IMR-90 (cell line): ENCODE measurements at regions not wholly inside any gene's neighbourhood (a gene's known extent, or its start where the extent isn't known, plus 50 kb on each side); places are given as distances from the start of the nearest gene placed in this dataset.

Experiments
- ATAC-seq: fragments of 200-7000 bp; cut with Tn5 transposase; 2 replicates; pipeline ENCODE4 v1.9.1; 2020; ENCODE audit warnings: low read depth, mild to moderate bottlenecking, moderate library complexity
- BruUV-seq: library from RNA; stranded (reverse); fragments of 400-500 nt; replicated peaks from 2 replicates; lab custom pipeline; 2021; lab: Mats Ljungman, UMichigan
- CTCF ChIA-PET: fragments of 300-600 bp; formaldehyde crosslinking; extraction: SDS; loops from one replicate; lab custom pipeline; 2021; ENCODE audit warnings: antibody characterized with exemption; lab: Yijun Ruan, JAX
- POLR2A ChIA-PET: fragments of 300-600 bp; sonication (Branson Sonifier 250); formaldehyde crosslinking; loops from one replicate; lab custom pipeline; 2022; ENCODE audit warnings: antibody characterized with exemption; ENCODE audit not compliant: unreplicated experiment; lab: Charles Lee
- DNase-seq: peaks from one replicate; pipeline ENCODE4 v3.0.0; 2013
- H2AFZ ChIP-seq: replicated peaks from 2 replicates; pipeline ENCODE3; 2013; ENCODE audit warnings: low read length, mild to moderate bottlenecking; ENCODE audit not compliant: poor library complexity
- H2AK5ac ChIP-seq: 2 replicates; pipeline ENCODE4 v1.6.1; 2013; ENCODE audit warnings: low read depth, low read length, inconsistent platforms
- H2AK9ac ChIP-seq: replicated peaks from 2 replicates; pipeline ENCODE3; 2013; ENCODE audit warnings: mild to moderate bottlenecking, low read depth, low read length, moderate library complexity; ENCODE audit not compliant: poor library complexity
- H2BK120ac ChIP-seq: 2 replicates; pipeline ENCODE4 v1.6.1; 2013; ENCODE audit warnings: low read depth, low read length, inconsistent platforms
- H2BK15ac ChIP-seq: 3 replicates; pipeline ENCODE4 v1.6.1; 2013; ENCODE audit warnings: low read depth, low read length, inconsistent platforms
- H2BK20ac ChIP-seq: 2 replicates; pipeline ENCODE4 v1.6.1; 2013; ENCODE audit warnings: low read depth, mild to moderate bottlenecking, inconsistent platforms, low read length, moderate library complexity
- H2BK5ac ChIP-seq: 2 replicates; pipeline ENCODE4 v1.6.1; 2013; ENCODE audit warnings: mild to moderate bottlenecking, low read depth, low read length, inconsistent platforms; ENCODE audit not compliant: poor library complexity, severe bottlenecking
- H3K14ac ChIP-seq: replicated peaks from 2 replicates; pipeline ENCODE4 v1.6.1; 2013; ENCODE audit warnings: low read depth, low read length, inconsistent platforms
- H3K18ac ChIP-seq: 2 replicates; pipeline ENCODE4 v1.6.1; 2013; ENCODE audit warnings: low read depth, low read length, control low read depth
- H3K23ac ChIP-seq: 2 replicates; pipeline ENCODE4 v1.6.1; 2013; ENCODE audit warnings: low read depth, low read length, inconsistent platforms
- H3K27ac ChIP-seq: 2 replicates; pipeline ENCODE4 v1.5.1; 2013; ENCODE audit warnings: mild to moderate bottlenecking, control low read depth, low read length; ENCODE audit not compliant: insufficient read depth
- H3K27me3 ChIP-seq: 2 replicates; pipeline ENCODE4 v1.6.1; 2013; ENCODE audit warnings: low read length; ENCODE audit not compliant: control insufficient read depth, insufficient read depth
- H3K36me3 ChIP-seq: 2 replicates; pipeline ENCODE4 v1.6.1; 2013; ENCODE audit warnings: low read length, mixed read lengths; ENCODE audit not compliant: control insufficient read depth, insufficient read depth
- H3K4ac ChIP-seq: 2 replicates; pipeline ENCODE4 v1.6.1; 2013; ENCODE audit warnings: low read depth, low read length, inconsistent platforms
- H3K4me1 ChIP-seq: 2 replicates; pipeline ENCODE4 v1.6.1; 2013; ENCODE audit warnings: low read length, mixed read lengths; ENCODE audit not compliant: control insufficient read depth, insufficient read depth
- H3K4me2 ChIP-seq: 2 replicates; pipeline ENCODE4 v1.6.1; 2013; ENCODE audit warnings: low read depth, mild to moderate bottlenecking, control low read depth, low read length, moderate library complexity
- H3K4me3 ChIP-seq: 2 replicates; pipeline ENCODE4 v1.5.1; 2013; ENCODE audit warnings: low read depth, mild to moderate bottlenecking, control low read depth, low read length, moderate library complexity; ENCODE audit not compliant: insufficient read depth
- H3K56ac ChIP-seq: 2 replicates; pipeline ENCODE4 v1.6.1; 2013; ENCODE audit warnings: low read length, inconsistent platforms; ENCODE audit not compliant: insufficient read depth; ENCODE audit errors: extremely low read depth
- H3K79me1 ChIP-seq, 2 experiments: 2 replicates each; pipeline ENCODE4 v1.6.1; 2013; ENCODE audit warnings: low read length in 2 of 2, inconsistent platforms in 1 of 2, low read depth in 1 of 2
- H3K9ac ChIP-seq: 2 replicates; pipeline ENCODE4 v1.6.1; 2013; ENCODE audit warnings: low read depth, low read length, control low read depth
- H3K9me1 ChIP-seq: 2 replicates; pipeline ENCODE4 v1.6.1; 2013; ENCODE audit warnings: low read length, inconsistent platforms; ENCODE audit not compliant: insufficient read depth
- H3K9me3 ChIP-seq: 2 replicates; pipeline ENCODE4 v1.6.1; 2013; ENCODE audit warnings: low read length; ENCODE audit not compliant: control insufficient read depth, insufficient read depth
- H4K20me1 ChIP-seq: 2 replicates; pipeline ENCODE4 v1.6.1; 2013; ENCODE audit warnings: low read length, inconsistent platforms; ENCODE audit not compliant: insufficient read depth
- H4K5ac ChIP-seq: 2 replicates; pipeline ENCODE4 v1.6.1; 2013; ENCODE audit warnings: mild to moderate bottlenecking, low read depth, low read length, control low read depth
- H4K8ac ChIP-seq, 2 experiments: 2 replicates each; pipeline ENCODE4 v1.6.1; 2013; ENCODE audit warnings: low read depth in 2 of 2, low read length in 2 of 2, control low read depth in 1 of 2, inconsistent platforms in 1 of 2
- H4K91ac ChIP-seq: 2 replicates; pipeline ENCODE4 v1.6.1; 2013; ENCODE audit warnings: low read depth, low read length, inconsistent platforms; ENCODE audit not compliant: insufficient read depth
- MAZ ChIP-seq: IDR thresholded peaks from 2 replicates; pipeline ENCODE4 v1.6.1; 2012; ENCODE audit warnings: low read depth, mild to moderate bottlenecking, low read length, improper control_type of control experiment, moderate library complexity, borderline replicate concordance
- WGBS, 2 experiments: methylation state at CpG; one replicate each; pipeline versions ENCODE4 v1.1.5 to v1.1.7; 2013; ENCODE audit warnings: missing lambda C conversion rate in 2 of 2; ENCODE audit not compliant: insufficient read length in 1 of 2; ENCODE audit errors: extremely low coverage in 2 of 2; 5-methylcytosine and 5-hydroxymethylcytosine counted together
- dilution Hi-C: fragments of 300-500 bp; cut with HindIII; formaldehyde crosslinking; loops from one replicate; pipeline ENCODE4 v1.14.3; 2018; ENCODE audit warnings: low sequenced_read_pairs; ENCODE audit not compliant: unreplicated experiment
- in situ Hi-C: fragments of 300-500 bp; cut with MboI; formaldehyde crosslinking; loops from 3 replicates; pipeline ENCODE4 v1.14.3; 2019; ENCODE audit warnings: low sequenced_read_pairs, inconsistent platforms, mixed read lengths
- intact Hi-C: fragments of 100-400 bp; cut with micrococcal nuclease; formaldehyde crosslinking; loops from 2 replicates; pipeline ENCODE4 v1.10.0; 2022

DNA sequence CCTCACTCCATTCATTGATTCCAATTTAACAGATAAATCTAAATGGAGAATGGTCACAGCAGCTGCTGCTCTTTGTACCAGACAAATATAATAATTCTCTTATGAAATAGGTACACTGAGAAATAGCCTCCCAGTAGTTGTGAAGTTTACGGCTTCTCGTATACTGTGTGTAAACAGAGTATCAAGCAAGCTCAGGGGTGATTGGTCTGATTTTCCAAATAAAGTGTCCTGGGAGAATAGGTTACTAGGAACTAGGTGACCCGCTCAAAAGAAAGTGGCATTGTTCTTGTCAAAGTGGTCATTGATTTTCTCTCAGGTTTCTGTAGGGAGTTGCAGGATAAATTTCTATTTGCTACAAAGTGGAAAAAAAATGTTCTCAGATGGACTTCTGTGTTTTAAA lies 838.2 kb downstream of the RAPGEF2 start:
- Histone ChIP-seq H4K91ac (no peak overlapping the region), H3K4me2 (no peak overlapping the region), H2AK5ac (no peak overlapping the region), H3K9me1 (no peaks in the 10 kb centered on the region), H2BK120ac (no peak overlapping the region), H2BK5ac (no peak overlapping the region), H3K79me1 (no peaks in the 10 kb centered on the region), H3K4me3 (no peak overlapping the region), H4K20me1 (no peaks in the 10 kb centered on the region), H3K23ac (no peak overlapping the region), H4K8ac (no peak overlapping the region), H3K18ac (no peak overlapping the region), H3K56ac (no peak overlapping the region), H3K4ac (no peak overlapping the region), H3K14ac (no peak overlapping the region), H2AK9ac (no peak overlapping the region), H3K27ac (no peak overlapping the region), H3K4me1 (no peaks in the 10 kb centered on the region), H2AFZ (no peak overlapping the region), H3K27me3 (no peaks in the 10 kb centered on the region), H3K9me3 (no peaks in the 10 kb centered on the region), H2BK15ac (no peak overlapping the region), H4K5ac (no peak overlapping the region), H3K9ac (no peak overlapping the region), H3K36me3 (no peaks in the 10 kb centered on the region), H2BK20ac (no peak overlapping the region)
- dilution Hi-C loops = no loop called here
- POLR2A ChIA-PET = no interaction called here
- no peak for TF ChIP-seq MAZ
- DNase-seq = no peak
- no TSS peak for BruUV-seq
- ATAC-seq = no peak
- in situ Hi-C loops = no loop called here
- WGBS, 2 experiments = 67% methylated on average over 1 of the region's 3 CpGs; no CpG with 5 or more reads in 1 of the 2 experiments
- CTCF ChIA-PET = no interaction called here
- intact Hi-C loops = no loop called here
